Breast epithelium (tissue), 4 donors: ENCODE measurements at regions not wholly inside any gene's neighbourhood (a gene's known extent, or its start where the extent isn't known, plus 50 kb on each side); places are given as distances from the start of the nearest gene placed in this dataset.
"Not testable (repeated sequence)": the region's sequence is repeated elsewhere in the genome, so short reads cannot be mapped to it uniquely, and the experiment has no call there.

Experiments used
- DNase-seq, 2 donors: peaks; one replicate each; pipeline ENCODE4 v3.0.0-alpha.2; 2019; ENCODE audit warnings: low spot score in 2 of 2
- H3K27ac ChIP-seq, 2 donors: fragments of 200-600 bp; sonication (generic) in 1 of 2; one replicate each; pipeline ENCODE4 v1.5.1; 2016 to 2019; ENCODE audit warnings: mild to moderate bottlenecking in 1 of 2
- H3K27me3 ChIP-seq, 2 donors: fragments of 200-600 bp; sonication (generic) in 1 of 2; one replicate each; pipeline versions ENCODE4 v1.5.1 to v1.6.0; 2017 to 2019; ENCODE audit warnings: control low read depth in 1 of 2, mild to moderate bottlenecking in 1 of 2
- H3K36me3 ChIP-seq: fragments of 200-600 bp; one replicate; pipeline ENCODE4 v1.5.1; 2019
- H3K4me1 ChIP-seq, 2 donors: fragments of 200-600 bp; sonication (generic); one replicate each; pipeline ENCODE4 v1.5.1; 2016 to 2019; ENCODE audit warnings: control low read depth in 1 of 2
- H3K4me3 ChIP-seq, 3 donors: fragments of 200-600 bp; sonication (generic); 1 replicate in 2 of 3; 2 replicates in 1 of 3; pipeline ENCODE4 v1.5.1; 2016 to 2019; ENCODE audit warnings: mild to moderate bottlenecking in 3 of 3, moderate library complexity in 2 of 3
- H3K9me3 ChIP-seq, 2 donors: fragments of 200-600 bp; sonication (generic) in 1 of 2; one replicate each; pipeline ENCODE4 v1.5.1; 2016 to 2019; ENCODE audit warnings: control low read depth in 1 of 2
- POLR2A ChIP-seq: fragments of 450-650 bp; IDR thresholded peaks from one replicate; pipeline ENCODE4 v1.6.1; 2016; ENCODE audit warnings: antibody characterized with exemption, mild to moderate bottlenecking, moderate library complexity
- POLR2AphosphoS5 ChIP-seq, 3 donors: sonication (generic); formaldehyde crosslinking; IDR thresholded peaks; one replicate each; pipeline ENCODE4 v1.6.1; 2017; ENCODE audit warnings: antibody characterized with exemption in 3 of 3
- intact Hi-C: fragments of 100-400 bp; cut with DNase I; formaldehyde crosslinking; loops from one replicate; pipeline ENCODE4 v1.15.1; 2023; ENCODE audit warnings: low total_unique reads
- TF ChIP-seq, protein P1 (sequence below), 3 donors: fragments of 450-650 bp; IDR thresholded peaks; one replicate each; pipeline ENCODE4 v1.5.1; 2016 to 2017; ENCODE audit warnings: antibody characterized with exemption in 3 of 3, mild to moderate bottlenecking in 3 of 3, moderate library complexity in 3 of 3

DNA sequence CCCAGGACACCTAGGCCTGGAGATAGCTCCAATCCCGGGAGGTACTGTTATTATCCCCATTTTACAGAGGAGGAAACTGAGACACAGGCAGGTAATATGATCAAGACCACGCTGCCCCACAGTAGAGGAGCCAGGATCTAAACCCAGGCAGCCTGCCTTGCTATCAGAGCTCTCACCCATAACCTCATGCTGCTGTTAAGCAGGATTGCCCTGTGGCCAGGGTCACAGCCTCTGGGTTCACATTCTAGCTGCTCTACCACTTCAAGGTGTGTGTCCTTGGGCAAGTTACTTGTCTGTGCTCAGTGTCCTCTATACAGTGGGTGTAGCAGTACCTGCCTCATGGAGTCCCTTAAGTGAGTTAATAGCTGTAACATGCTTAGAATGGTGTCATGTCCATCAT lies 1015.3 kb downstream of the KCNJ18 start:
- H3K36me3 ChIP-seq: no peaks in the 10 kb centered on the region
- H3K4me3 ChIP-seq: no peak overlapping the region
- DNase-seq: no peak
- H3K27me3 ChIP-seq: no peaks in the 10 kb centered on the region
- no peaks in the 10 kb centered on the region for H3K4me1 ChIP-seq
- intact Hi-C loops: no loop called here
- H3K27ac ChIP-seq: no peak overlapping the region
- peaks cover 8 to 13% of the 10 kb centered on the region in 2 donors for H3K9me3 ChIP-seq
- TF ChIP-seq, protein P1, sequence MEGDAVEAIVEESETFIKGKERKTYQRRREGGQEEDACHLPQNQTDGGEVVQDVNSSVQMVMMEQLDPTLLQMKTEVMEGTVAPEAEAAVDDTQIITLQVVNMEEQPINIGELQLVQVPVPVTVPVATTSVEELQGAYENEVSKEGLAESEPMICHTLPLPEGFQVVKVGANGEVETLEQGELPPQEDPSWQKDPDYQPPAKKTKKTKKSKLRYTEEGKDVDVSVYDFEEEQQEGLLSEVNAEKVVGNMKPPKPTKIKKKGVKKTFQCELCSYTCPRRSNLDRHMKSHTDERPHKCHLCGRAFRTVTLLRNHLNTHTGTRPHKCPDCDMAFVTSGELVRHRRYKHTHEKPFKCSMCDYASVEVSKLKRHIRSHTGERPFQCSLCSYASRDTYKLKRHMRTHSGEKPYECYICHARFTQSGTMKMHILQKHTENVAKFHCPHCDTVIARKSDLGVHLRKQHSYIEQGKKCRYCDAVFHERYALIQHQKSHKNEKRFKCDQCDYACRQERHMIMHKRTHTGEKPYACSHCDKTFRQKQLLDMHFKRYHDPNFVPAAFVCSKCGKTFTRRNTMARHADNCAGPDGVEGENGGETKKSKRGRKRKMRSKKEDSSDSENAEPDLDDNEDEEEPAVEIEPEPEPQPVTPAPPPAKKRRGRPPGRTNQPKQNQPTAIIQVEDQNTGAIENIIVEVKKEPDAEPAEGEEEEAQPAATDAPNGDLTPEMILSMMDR (IDR thresholded peaks at IDR 0.05): no peak
- TF ChIP-seq POLR2AphosphoS5 (IDR thresholded peaks at IDR 0.05) (no peak), POLR2A (no peak)

DNA sequence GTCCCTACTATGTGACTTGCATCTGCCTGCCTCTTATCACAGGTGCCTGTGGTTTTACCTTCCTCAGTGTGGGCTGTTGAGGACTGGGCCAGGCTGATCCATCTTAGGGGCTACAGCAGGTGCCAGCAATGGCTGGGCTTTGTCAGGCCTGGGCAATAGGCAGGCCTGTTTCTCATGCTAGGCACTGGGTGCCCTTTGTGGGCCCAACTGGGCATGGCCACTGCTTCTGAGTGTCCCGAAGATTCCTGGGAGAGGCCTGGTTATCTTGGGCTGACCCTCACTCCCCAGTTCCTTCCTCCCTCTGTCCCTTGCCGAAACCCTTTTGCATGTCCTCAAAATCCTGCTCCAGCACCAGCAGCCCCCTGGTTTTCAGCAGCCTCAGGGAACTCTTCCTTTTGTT lies 1024.9 kb downstream of the KCNJ18 start:
- peaks cover 24 to 34% of the 10 kb centered on the region in 2 donors for H3K9me3 ChIP-seq
- H3K4me1 ChIP-seq: no peaks in the 10 kb centered on the region
- no peak for DNase-seq
- H3K27me3 ChIP-seq: no peaks in the 10 kb centered on the region
- H3K36me3 ChIP-seq: no peaks in the 10 kb centered on the region
- intact Hi-C loops: no loop called here
- TF ChIP-seq, protein P1 (IDR thresholded peaks at IDR 0.05): no peak
- TF ChIP-seq POLR2AphosphoS5 (IDR thresholded peaks at IDR 0.05) (no peak), POLR2A (no peak)
- H3K4me3 ChIP-seq: no peak overlapping the region
- H3K27ac ChIP-seq: no peak overlapping the region

DNA sequence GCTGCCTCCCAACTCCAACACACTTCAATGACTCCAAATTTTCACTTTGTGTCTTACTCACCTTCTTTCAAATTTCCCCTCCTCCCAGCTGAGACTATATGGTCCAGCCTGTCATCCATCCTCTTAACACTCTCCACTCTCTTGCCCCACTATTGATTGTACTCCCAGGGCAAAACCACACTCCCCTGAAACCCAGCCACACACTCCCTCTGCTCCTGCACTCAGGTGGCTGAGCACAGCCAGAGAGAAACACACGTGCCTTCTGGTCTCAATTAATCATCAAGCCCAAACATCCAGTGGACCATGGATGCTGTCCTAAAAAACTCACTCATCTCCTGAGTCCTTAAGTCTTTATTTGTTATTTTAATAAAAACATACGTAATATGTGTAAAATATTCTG lies 1026.4 kb downstream of the KCNJ18 start:
- peaks cover 30 to 36% of the 10 kb centered on the region in 2 donors for H3K9me3 ChIP-seq
- no peaks in the 10 kb centered on the region for H3K36me3 ChIP-seq
- no peak for DNase-seq
- no peak overlapping the region for H3K4me3 ChIP-seq
- intact Hi-C loops: no loop called here
- H3K27ac ChIP-seq: no peak overlapping the region
- TF ChIP-seq POLR2AphosphoS5 (IDR thresholded peaks at IDR 0.05) (no peak), POLR2A (no peak)
- TF ChIP-seq, protein P1 (IDR thresholded peaks at IDR 0.05): no peak
- H3K4me1 ChIP-seq: no peaks in the 10 kb centered on the region
- H3K27me3 ChIP-seq: no peaks in the 10 kb centered on the region

DNA sequence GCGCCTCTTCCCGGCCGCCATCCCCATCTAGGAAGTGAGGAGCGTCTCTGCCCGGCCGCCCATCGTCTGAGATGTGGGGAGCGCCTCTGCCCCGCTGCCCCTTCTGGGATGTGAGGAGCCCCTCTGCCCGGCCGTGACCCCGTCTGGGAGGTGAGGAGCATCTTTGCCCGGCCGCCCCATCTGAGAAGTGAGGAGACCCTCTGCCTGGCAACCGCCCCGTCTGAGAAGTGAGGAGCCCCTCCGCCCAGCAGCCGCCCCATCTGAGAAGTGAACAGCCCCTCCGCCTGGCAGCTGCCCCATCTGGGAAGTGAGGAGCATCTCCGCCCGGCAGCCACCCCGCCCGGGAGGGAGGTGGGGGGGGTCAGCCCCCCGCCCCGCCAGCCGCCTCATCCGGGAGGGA lies 1048.7 kb downstream of the KCNJ18 start:
- intact Hi-C loops, H3K4me1 ChIP-seq, H3K4me3 ChIP-seq, H3K27me3 ChIP-seq, H3K27ac ChIP-seq, H3K36me3 ChIP-seq, DNase-seq: not testable (repeated sequence)
- peaks cover 20 to 52% of the 10 kb centered on the region in 2 donors for H3K9me3 ChIP-seq
